ENCODE measurements at regions not wholly inside any gene's neighbourhood (a gene's known extent, or its start where the extent isn't known, plus 50 kb on each side); places are given as distances from the start of the nearest gene placed in this dataset.
"Not testable (repeated sequence)": the region's sequence is repeated elsewhere in the genome, so short reads cannot be mapped to it uniquely, and the experiment has no call there.

- H4K20me1 ChIP-seq (ENCODE audit: low read depth); H3K27ac ChIP-seq; H3K4me1 Mint-ChIP-seq; H3K4me3 ChIP-seq; H3K79me2 ChIP-seq (ENCODE audit: low read depth); H3K9me3 Mint-ChIP-seq; H3K27ac Mint-ChIP-seq; H3K9me3 ChIP-seq (ENCODE audit: low read depth); H3K27me3 Mint-ChIP-seq (ENCODE audit: insufficient read depth, low read depth); DNase-seq (ENCODE audit: low spot score); H2AFZ ChIP-seq (replicated peaks); H3K4me1 ChIP-seq; H3K36me3 Mint-ChIP-seq; H3F3A ChIP-seq (ENCODE audit: low read depth); H3K27me3 ChIP-seq; H3K9ac ChIP-seq; H3K36me3 ChIP-seq; H3K4me3 Mint-ChIP-seq; H3K4me2 ChIP-seq: not testable (repeated sequence)
Observed at GRCh38 chr16:16448423-16448822, 69.5 kb downstream of the NPIPA7 start.

GRCh38 chr16:16449712-16450237 lies 70.8 kb downstream of the NPIPA7 start:
- not testable (repeated sequence) for H3K4me3 Mint-ChIP-seq; H3K79me2 ChIP-seq (ENCODE audit: low read depth); H3K27me3 ChIP-seq; H3K36me3 ChIP-seq; H3F3A ChIP-seq (ENCODE audit: low read depth); H3K9me3 Mint-ChIP-seq; H3K4me1 Mint-ChIP-seq; H3K4me3 ChIP-seq; H3K9ac ChIP-seq; H3K27ac ChIP-seq; H3K4me2 ChIP-seq; H3K36me3 Mint-ChIP-seq; H2AFZ ChIP-seq (replicated peaks); H3K27ac Mint-ChIP-seq; H3K9me3 ChIP-seq (ENCODE audit: low read depth); H3K4me1 ChIP-seq; H4K20me1 ChIP-seq (ENCODE audit: low read depth); H3K27me3 Mint-ChIP-seq (ENCODE audit: insufficient read depth, low read depth); DNase-seq (ENCODE audit: low spot score)

DNA sequence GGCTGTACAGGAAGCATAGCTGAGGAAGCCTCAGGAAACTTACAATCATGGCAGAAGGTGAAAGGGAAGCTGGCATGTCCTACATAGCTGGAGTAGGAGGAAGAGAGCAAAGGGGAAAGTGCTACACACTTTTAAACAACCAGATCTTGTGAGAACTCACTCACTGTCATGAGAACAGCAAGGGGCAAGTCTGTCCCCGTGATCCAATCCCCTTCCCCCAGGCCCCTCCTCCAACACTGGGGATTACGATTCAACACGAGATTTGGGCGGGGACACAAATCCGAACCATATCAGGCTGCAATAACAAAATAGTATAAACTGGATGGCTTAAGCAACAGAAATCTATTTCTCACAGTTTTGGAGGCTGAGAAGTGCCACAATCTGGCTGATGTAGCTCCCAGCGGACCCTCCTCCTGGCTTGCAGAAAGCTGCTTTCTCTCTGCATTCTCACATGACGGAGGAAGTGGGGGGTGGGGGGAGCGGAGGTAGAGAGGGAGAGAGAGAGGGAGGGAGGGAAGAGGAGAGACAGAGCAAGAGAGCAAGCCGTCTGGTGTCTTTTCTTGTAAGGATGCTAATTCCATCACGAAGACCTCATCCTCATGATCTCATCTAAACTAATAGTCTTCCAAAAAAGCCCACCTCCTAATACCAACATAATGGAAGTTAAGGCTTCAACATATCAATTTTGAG lies 72.9 kb downstream of the NPIPA7 start:
- not testable (repeated sequence) for H3K9me3 Mint-ChIP-seq; H3K27ac ChIP-seq; H3K4me3 Mint-ChIP-seq; H3K27ac Mint-ChIP-seq; H3K4me1 ChIP-seq; DNase-seq (ENCODE audit: low spot score); H3K27me3 Mint-ChIP-seq (ENCODE audit: insufficient read depth, low read depth); H4K20me1 ChIP-seq (ENCODE audit: low read depth); H3F3A ChIP-seq (ENCODE audit: low read depth); H3K27me3 ChIP-seq; H3K36me3 Mint-ChIP-seq; H3K9ac ChIP-seq; H3K4me3 ChIP-seq; H3K79me2 ChIP-seq (ENCODE audit: low read depth); H3K9me3 ChIP-seq (ENCODE audit: low read depth); H2AFZ ChIP-seq (replicated peaks); H3K4me1 Mint-ChIP-seq; H3K4me2 ChIP-seq; H3K36me3 ChIP-seq

DNA sequence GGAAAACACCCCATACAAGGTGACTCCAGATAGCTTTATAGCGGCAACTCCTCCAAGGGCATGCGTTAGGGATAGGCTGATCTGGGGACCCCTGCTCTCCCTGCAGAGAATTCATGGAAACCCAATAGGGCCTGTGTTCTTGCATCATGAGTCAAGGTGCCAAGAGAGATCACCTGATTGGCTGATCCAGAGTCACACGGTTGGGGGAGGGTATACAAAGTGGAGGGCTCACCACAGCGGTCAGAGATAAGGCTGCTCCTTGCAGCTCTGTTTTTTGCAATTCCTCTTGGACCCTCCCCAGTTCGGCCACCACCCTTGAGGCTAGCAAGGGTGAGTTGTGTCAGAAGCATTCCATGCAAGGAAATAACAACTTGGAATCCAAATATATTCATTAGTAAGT lies 79.6 kb downstream of the NPIPA7 start:
- not testable (repeated sequence) for DNase-seq (ENCODE audit: low spot score); H3K4me3 Mint-ChIP-seq; H3K27ac ChIP-seq; H2AFZ ChIP-seq (replicated peaks); H3K9me3 Mint-ChIP-seq; H3K4me2 ChIP-seq; H3K36me3 ChIP-seq; H3K9me3 ChIP-seq (ENCODE audit: low read depth); H3F3A ChIP-seq (ENCODE audit: low read depth); H3K9ac ChIP-seq; H3K27ac Mint-ChIP-seq; H3K36me3 Mint-ChIP-seq; H4K20me1 ChIP-seq (ENCODE audit: low read depth); H3K4me1 Mint-ChIP-seq; H3K4me3 ChIP-seq; H3K4me1 ChIP-seq; H3K27me3 ChIP-seq; H3K79me2 ChIP-seq (ENCODE audit: low read depth); H3K27me3 Mint-ChIP-seq (ENCODE audit: insufficient read depth, low read depth)

DNA sequence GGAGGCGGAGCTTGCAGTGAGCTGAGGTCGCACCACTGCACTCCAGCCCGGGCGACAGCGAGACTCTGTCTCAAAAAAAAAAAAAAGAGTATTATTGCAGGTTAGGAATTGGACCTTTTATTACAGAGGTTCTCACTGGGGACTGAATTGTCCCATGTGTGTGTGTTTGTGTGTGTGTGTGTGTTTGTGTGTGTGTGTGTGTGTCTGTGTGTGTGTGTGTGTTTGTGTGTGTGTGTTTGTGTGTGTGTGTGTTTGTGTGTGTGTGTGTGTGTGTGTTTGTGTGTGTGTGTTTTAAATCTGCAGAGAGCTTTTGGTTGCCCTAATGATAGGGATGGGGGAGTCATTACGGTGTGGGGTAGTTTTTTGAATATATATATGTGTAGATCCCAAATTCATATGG lies 84.9 kb downstream of the NPIPA7 start:
- not testable (repeated sequence) for H3K4me1 ChIP-seq; H3K27ac ChIP-seq; H3K79me2 ChIP-seq (ENCODE audit: low read depth); H3K27me3 Mint-ChIP-seq (ENCODE audit: insufficient read depth, low read depth); H3K4me3 Mint-ChIP-seq; H3K9ac ChIP-seq; H4K20me1 ChIP-seq (ENCODE audit: low read depth); DNase-seq (ENCODE audit: low spot score); H3K27ac Mint-ChIP-seq; H3K36me3 Mint-ChIP-seq; H3F3A ChIP-seq (ENCODE audit: low read depth); H3K36me3 ChIP-seq; H3K4me2 ChIP-seq; H3K9me3 Mint-ChIP-seq; H3K9me3 ChIP-seq (ENCODE audit: low read depth); H3K27me3 ChIP-seq; H2AFZ ChIP-seq (replicated peaks); H3K4me3 ChIP-seq; H3K4me1 Mint-ChIP-seq

DNA sequence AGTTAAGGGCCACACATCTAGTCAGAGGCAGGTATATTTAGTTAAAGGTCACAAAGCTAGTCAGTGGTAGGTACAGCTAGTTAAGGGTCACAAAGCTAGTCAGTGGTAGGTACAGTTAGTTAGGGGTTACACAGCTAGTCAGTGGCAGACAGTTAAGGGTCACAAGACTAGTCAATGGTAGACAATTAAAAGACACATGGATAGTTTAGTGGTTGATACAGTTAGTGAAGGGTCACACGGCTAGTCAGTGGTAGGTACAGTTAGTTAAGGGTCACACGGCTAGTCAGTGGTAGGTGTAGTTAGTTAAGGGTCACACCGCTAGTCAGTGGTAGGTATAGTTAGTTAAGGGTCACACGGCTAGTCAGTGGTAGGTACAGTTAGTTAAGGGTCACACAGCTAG lies 110.0 kb downstream of the NPIPA7 start:
- H3K4me3 Mint-ChIP-seq, H3K4me1 ChIP-seq, H3K27me3 ChIP-seq: not testable (repeated sequence)

GRCh38 chr16:16489466-16489865 lies 110.5 kb downstream of the NPIPA7 start:
- H3F3A ChIP-seq (ENCODE audit: low read depth); H3K4me1 Mint-ChIP-seq: not testable (repeated sequence)

More for the DNA sequence above, 110.0 kb downstream of the NPIPA7 start:
- H4K20me1 ChIP-seq (ENCODE audit: low read depth); H3K27me3 Mint-ChIP-seq (ENCODE audit: insufficient read depth, low read depth); H3K79me2 ChIP-seq (ENCODE audit: low read depth); H3K36me3 Mint-ChIP-seq; H3K4me2 ChIP-seq; H3K36me3 ChIP-seq; H3K27ac Mint-ChIP-seq; H3K9me3 Mint-ChIP-seq; H3K4me3 ChIP-seq; H2AFZ ChIP-seq (replicated peaks); DNase-seq (ENCODE audit: low spot score); H3K9me3 ChIP-seq (ENCODE audit: low read depth); H3K4me1 Mint-ChIP-seq; H3K27ac ChIP-seq; H3K9ac ChIP-seq; H3F3A ChIP-seq (ENCODE audit: low read depth): not testable (repeated sequence)

DNA sequence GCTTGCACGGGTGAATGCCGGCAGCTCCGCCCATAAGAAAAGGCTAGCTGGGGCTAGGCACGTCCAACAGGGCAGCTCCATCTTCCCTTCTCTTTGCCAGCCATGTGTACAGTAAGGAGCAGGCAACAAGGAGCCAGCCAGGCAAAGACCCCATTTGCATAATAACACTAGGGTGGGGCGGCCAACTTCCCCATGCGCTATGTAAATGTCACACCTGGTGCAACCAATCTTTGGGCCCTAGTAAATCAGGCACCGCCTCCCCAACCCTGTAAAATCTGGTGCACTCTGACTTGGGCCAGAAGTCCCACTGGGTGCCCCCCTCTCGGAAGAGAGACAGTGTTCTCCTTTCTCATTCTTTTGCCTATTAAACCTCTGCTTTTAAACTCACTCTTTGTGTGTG lies 115.2 kb downstream of the NPIPA7 start:
- not testable (repeated sequence) for H3K4me1 Mint-ChIP-seq; H3K9me3 Mint-ChIP-seq; H3K36me3 ChIP-seq; H3K9ac ChIP-seq; H3K9me3 ChIP-seq (ENCODE audit: low read depth); H2AFZ ChIP-seq (replicated peaks); H3K4me3 ChIP-seq; DNase-seq (ENCODE audit: low spot score); H3K4me2 ChIP-seq; H3K4me1 ChIP-seq; H3F3A ChIP-seq (ENCODE audit: low read depth); H3K79me2 ChIP-seq (ENCODE audit: low read depth); H3K27ac ChIP-seq; H3K4me3 Mint-ChIP-seq; H3K27me3 Mint-ChIP-seq (ENCODE audit: insufficient read depth, low read depth); H3K27me3 ChIP-seq; H3K27ac Mint-ChIP-seq; H4K20me1 ChIP-seq (ENCODE audit: low read depth); H3K36me3 Mint-ChIP-seq

More at GRCh38 chr16:16489466-16489865, 110.5 kb downstream of the NPIPA7 start:
- H3K4me2 ChIP-seq; H3K9me3 ChIP-seq (ENCODE audit: low read depth); H3K27ac Mint-ChIP-seq; H2AFZ ChIP-seq (replicated peaks); H3K9ac ChIP-seq; H3K27ac ChIP-seq; H3K4me3 ChIP-seq; H3K9me3 Mint-ChIP-seq; H3K27me3 ChIP-seq; H4K20me1 ChIP-seq (ENCODE audit: low read depth); DNase-seq (ENCODE audit: low spot score); H3K4me3 Mint-ChIP-seq; H3K36me3 ChIP-seq; H3K27me3 Mint-ChIP-seq (ENCODE audit: insufficient read depth, low read depth); H3K79me2 ChIP-seq (ENCODE audit: low read depth); H3K36me3 Mint-ChIP-seq; H3K4me1 ChIP-seq: not testable (repeated sequence)

Data from neural progenitor cell (in vitro differentiated cells).